GM12878 (cell line): ENCODE measurements at regions not wholly inside any gene's neighbourhood (a gene's known extent, or its start where the extent isn't known, plus 50 kb on each side); places are given as distances from the start of the nearest gene placed in this dataset.

Experiments
- TF ChIP-seq, protein P1 (sequence below): IDR thresholded peaks from 2 replicates; pipeline ENCODE4 v1.6.1; 2012; ENCODE audit warnings: mild to moderate bottlenecking, low read depth, low read length
- TF ChIP-seq, protein P2 (sequence below), 3 experiments: IDR thresholded peaks in 2 of 3; conservative IDR thresholded peaks in 1 of 3; 2 replicates each; pipeline ENCODE4 v1.5.1; 2011; ENCODE audit warnings: low read depth in 3 of 3, low read length in 3 of 3, mild to moderate bottlenecking in 3 of 3, control low read depth in 2 of 3, moderate library complexity in 2 of 3, inconsistent platforms in 1 of 3, mixed read lengths in 1 of 3; ENCODE audit not compliant: control insufficient read depth in 2 of 3, insufficient read depth in 1 of 3; ENCODE audit errors: extremely low read depth in 1 of 3

DNA sequence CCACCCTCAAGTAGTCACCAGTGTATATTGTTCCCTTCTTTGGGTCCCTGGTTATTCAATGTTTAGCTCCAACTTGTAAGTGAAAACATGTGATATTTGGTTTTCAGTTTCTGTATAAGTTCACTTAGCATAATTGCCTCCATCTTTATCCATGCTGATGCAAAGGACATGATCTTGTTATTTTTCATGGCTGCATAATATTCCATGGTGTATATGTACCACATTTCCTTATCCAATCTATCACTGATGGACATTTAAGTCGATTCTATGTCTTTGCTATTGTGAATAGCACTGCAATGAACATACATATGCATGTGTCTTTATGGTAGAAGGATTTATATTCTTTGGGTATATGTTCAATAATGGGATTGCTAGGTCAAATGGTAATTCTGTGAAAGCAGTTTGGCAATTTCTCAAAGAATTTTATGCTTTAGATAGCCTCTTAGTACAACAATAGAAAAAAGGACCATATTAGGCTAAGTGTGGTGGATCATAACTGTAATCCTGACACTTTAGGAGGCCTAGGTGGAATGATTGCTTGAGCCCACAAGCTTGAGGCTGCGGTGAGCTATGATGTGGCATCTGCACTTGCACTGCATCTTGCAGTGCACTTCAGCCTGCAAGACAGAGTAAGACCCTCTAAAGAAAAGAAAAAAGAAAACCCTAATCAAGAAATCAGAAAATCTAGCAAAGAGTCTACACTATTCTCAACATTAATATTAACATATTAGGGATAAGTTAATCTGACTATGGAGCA lies 468.5 kb upstream of the FAT3 start:
- TF ChIP-seq, protein P1, sequence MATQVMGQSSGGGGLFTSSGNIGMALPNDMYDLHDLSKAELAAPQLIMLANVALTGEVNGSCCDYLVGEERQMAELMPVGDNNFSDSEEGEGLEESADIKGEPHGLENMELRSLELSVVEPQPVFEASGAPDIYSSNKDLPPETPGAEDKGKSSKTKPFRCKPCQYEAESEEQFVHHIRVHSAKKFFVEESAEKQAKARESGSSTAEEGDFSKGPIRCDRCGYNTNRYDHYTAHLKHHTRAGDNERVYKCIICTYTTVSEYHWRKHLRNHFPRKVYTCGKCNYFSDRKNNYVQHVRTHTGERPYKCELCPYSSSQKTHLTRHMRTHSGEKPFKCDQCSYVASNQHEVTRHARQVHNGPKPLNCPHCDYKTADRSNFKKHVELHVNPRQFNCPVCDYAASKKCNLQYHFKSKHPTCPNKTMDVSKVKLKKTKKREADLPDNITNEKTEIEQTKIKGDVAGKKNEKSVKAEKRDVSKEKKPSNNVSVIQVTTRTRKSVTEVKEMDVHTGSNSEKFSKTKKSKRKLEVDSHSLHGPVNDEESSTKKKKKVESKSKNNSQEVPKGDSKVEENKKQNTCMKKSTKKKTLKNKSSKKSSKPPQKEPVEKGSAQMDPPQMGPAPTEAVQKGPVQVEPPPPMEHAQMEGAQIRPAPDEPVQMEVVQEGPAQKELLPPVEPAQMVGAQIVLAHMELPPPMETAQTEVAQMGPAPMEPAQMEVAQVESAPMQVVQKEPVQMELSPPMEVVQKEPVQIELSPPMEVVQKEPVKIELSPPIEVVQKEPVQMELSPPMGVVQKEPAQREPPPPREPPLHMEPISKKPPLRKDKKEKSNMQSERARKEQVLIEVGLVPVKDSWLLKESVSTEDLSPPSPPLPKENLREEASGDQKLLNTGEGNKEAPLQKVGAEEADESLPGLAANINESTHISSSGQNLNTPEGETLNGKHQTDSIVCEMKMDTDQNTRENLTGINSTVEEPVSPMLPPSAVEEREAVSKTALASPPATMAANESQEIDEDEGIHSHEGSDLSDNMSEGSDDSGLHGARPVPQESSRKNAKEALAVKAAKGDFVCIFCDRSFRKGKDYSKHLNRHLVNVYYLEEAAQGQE, result no peak
- TF ChIP-seq, protein P2, sequence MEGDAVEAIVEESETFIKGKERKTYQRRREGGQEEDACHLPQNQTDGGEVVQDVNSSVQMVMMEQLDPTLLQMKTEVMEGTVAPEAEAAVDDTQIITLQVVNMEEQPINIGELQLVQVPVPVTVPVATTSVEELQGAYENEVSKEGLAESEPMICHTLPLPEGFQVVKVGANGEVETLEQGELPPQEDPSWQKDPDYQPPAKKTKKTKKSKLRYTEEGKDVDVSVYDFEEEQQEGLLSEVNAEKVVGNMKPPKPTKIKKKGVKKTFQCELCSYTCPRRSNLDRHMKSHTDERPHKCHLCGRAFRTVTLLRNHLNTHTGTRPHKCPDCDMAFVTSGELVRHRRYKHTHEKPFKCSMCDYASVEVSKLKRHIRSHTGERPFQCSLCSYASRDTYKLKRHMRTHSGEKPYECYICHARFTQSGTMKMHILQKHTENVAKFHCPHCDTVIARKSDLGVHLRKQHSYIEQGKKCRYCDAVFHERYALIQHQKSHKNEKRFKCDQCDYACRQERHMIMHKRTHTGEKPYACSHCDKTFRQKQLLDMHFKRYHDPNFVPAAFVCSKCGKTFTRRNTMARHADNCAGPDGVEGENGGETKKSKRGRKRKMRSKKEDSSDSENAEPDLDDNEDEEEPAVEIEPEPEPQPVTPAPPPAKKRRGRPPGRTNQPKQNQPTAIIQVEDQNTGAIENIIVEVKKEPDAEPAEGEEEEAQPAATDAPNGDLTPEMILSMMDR (IDR thresholded peaks at IDR 0.05 in 2 of 3, conservative IDR thresholded peaks at IDR 0.05 in 1 of 3; ENCODE audit: control insufficient read depth in 2 of 3, extremely low read depth in 1 of 3, insufficient read depth in 1 of 3, low read depth in 3 of 3, low read length in 3 of 3), result no peak
